ENCODE measurements at regions not wholly inside any gene's neighbourhood (a gene's known extent, or its start where the extent isn't known, plus 50 kb on each side); places are given as distances from the start of the nearest gene placed in this dataset.

DNA sequence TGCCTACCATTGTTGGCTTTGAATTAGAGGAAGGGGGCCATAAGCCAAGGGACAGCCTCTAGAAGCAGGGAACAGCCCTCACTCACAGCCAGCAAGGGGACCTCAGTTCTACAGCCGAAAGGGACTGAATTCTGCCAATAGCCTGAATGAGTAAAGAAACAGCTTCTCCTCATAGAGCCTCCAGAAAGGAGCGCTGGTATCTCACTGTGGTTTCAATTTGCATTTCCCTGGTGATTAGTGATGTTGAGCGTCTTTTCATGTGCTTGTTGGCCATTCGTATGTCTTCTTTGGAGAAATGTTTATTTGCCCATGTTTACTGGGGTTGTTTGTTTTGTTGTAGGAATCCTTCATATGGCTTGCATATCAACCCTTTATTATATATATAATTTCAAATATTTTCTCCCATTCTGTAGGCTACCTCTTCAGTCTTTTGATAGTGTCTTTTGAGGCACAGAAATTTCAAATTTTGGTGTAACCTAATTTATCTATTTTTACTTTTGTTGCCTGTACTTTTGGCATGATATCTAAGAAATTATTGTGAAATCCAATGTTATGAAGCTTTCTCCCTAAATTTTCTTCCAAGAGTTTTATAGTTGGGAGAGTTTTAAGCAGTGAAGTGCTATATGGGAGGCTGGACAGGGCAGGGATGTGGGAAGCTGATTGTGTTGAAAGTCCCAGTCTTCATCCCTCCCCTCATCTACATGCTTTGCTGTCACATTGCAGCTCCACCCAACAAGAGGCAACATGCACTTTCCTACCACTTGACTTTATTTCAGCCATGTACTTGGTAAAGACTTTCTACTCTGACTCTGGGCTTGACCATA is 57.1 kb upstream of the GPCPD1 start:
- no peak for TF ChIP-seq ELF1 (IDR thresholded peaks at IDR 0.05)
- TF ChIP-seq FOXM1 (IDR thresholded peaks at IDR 0.05; ENCODE audit: low read depth) = no peak
- TF ChIP-seq TEAD4 (IDR thresholded peaks at IDR 0.05; ENCODE audit: borderline replicate concordance, insufficient read depth) = no peak
- TF ChIP-seq JUND (IDR thresholded peaks at IDR 0.05) = no peak
- ChIA-PET POLR2A (no interaction called here), CTCF (no interaction called here)
- H3K4me2 ChIP-seq = no peak overlapping the region
- no peaks in the 10 kb centered on the region for H3K79me2 ChIP-seq (ENCODE audit: insufficient read depth)
- no peak overlapping the region for H2AFZ ChIP-seq (ENCODE audit: low read depth)
- no peaks in the 10 kb centered on the region for H3F3A ChIP-seq (replicated peaks; ENCODE audit: insufficient read depth)
- H3K9ac ChIP-seq = no peak overlapping the region
- H3K9me3 ChIP-seq = no peaks in the 10 kb centered on the region
- no peaks in the 10 kb centered on the region for H4K20me1 ChIP-seq (ENCODE audit: insufficient read depth)
- H3K27me3 ChIP-seq (ENCODE audit: insufficient read depth) = no peaks in the 10 kb centered on the region; the same call in 1 of the 2 replicates
- 57% methylated on average over 3 of the region's 4 CpGs for WGBS (ENCODE audit: low lambda C conversion rate)
- H3K36me3 ChIP-seq (replicated peaks in 1 of 2; ENCODE audit: control insufficient read depth in 1 of 2, insufficient read depth in 2 of 2, low read length in 1 of 2) = no peaks in the 10 kb centered on the region
- H3K4me3 ChIP-seq (ENCODE audit: low read depth in 2 of 2, low read length in 1 of 2) = no peak overlapping the region
- no peaks in the 10 kb centered on the region for H3K9me2 ChIP-seq
- H3K27ac ChIP-seq (ENCODE audit: low read depth in 2 of 2, low read length in 1 of 2) = no peak overlapping the region
- DNase-seq = no peak
- H3K4me1 ChIP-seq (ENCODE audit: control insufficient read depth in 1 of 2, insufficient read depth in 2 of 2, low read depth in 1 of 2, low read length in 1 of 2) = no peaks in the 10 kb centered on the region

- WGBS (ENCODE audit: low lambda C conversion rate) = 55% methylated on average over 2 of the region's 2 CpGs
- POLR2A ChIA-PET = no interaction called here
- TF ChIP-seq TCF12 (IDR thresholded peaks at IDR 0.05) (no peak), REST (IDR thresholded peaks at IDR 0.05; ENCODE audit: low read depth, low read length) (no peak), GATA2 (CRISPR knock-in tag; IDR thresholded peaks at IDR 0.05) (no peak), ELF1 (IDR thresholded peaks at IDR 0.05) (no peak), RAD21 (IDR thresholded peaks at IDR 0.05; ENCODE audit: low read length) (no peak), TEAD4 (IDR thresholded peaks at IDR 0.05; ENCODE audit: borderline replicate concordance, insufficient read depth) (no peak), SIN3A (IDR thresholded peaks at IDR 0.05; ENCODE audit: borderline replicate concordance, low read depth, low read length) (no peak), YY1 (IDR thresholded peaks at IDR 0.05; ENCODE audit: low read depth) (no peak), EZH2phosphoT487 (IDR thresholded peaks at IDR 0.05; ENCODE audit: borderline replicate concordance, low read depth) (no peak), MXI1 (IDR thresholded peaks at IDR 0.05; ENCODE audit: low read depth, low read length) (no peak), MEF2A (IDR thresholded peaks at IDR 0.05; ENCODE audit: borderline replicate concordance, low read depth) (no peak), RCOR1 (IDR thresholded peaks at IDR 0.05; ENCODE audit: low read length) (no peak), NRF1 (IDR thresholded peaks at IDR 0.05; ENCODE audit: low read depth, low read length) (no peak), FOXJ3 (CRISPR knock-in tag; IDR thresholded peaks at IDR 0.05) (no peak), TAF1 (IDR thresholded peaks at IDR 0.05; ENCODE audit: borderline replicate concordance, low read depth, low read length) (no peak), CHD2 (IDR thresholded peaks at IDR 0.05; ENCODE audit: low read length, partially characterized antibody) (no peak)
- TF ChIP-seq, protein P1, sequence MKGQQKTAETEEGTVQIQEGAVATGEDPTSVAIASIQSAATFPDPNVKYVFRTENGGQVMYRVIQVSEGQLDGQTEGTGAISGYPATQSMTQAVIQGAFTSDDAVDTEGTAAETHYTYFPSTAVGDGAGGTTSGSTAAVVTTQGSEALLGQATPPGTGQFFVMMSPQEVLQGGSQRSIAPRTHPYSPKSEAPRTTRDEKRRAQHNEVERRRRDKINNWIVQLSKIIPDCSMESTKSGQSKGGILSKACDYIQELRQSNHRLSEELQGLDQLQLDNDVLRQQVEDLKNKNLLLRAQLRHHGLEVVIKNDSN (IDR thresholded peaks at IDR 0.05; ENCODE audit: borderline replicate concordance, low read depth) = no peak
- TF ChIP-seq, protein P2, sequence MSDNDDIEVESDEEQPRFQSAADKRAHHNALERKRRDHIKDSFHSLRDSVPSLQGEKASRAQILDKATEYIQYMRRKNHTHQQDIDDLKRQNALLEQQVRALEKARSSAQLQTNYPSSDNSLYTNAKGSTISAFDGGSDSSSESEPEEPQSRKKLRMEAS (IDR thresholded peaks at IDR 0.05; ENCODE audit: low read depth) = no peak
- TF ChIP-seq, protein P3, sequence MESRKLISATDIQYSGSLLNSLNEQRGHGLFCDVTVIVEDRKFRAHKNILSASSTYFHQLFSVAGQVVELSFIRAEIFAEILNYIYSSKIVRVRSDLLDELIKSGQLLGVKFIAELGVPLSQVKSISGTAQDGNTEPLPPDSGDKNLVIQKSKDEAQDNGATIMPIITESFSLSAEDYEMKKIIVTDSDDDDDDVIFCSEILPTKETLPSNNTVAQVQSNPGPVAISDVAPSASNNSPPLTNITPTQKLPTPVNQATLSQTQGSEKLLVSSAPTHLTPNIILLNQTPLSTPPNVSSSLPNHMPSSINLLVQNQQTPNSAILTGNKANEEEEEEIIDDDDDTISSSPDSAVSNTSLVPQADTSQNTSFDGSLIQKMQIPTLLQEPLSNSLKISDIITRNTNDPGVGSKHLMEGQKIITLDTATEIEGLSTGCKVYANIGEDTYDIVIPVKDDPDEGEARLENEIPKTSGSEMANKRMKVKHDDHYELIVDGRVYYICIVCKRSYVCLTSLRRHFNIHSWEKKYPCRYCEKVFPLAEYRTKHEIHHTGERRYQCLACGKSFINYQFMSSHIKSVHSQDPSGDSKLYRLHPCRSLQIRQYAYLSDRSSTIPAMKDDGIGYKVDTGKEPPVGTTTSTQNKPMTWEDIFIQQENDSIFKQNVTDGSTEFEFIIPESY (IDR thresholded peaks at IDR 0.05; ENCODE audit: borderline replicate concordance, low read depth) = no peak
Observed at GRCh38 chr20:5665417-5665816, 54.6 kb upstream of the GPCPD1 start.

More at GRCh38 chr20:5665417-5665816, 54.6 kb upstream of the GPCPD1 start:
- no peaks in the 10 kb centered on the region for H3F3A ChIP-seq (replicated peaks; ENCODE audit: insufficient read depth)
- CTCF ChIA-PET = no interaction called here
- H4K20me1 ChIP-seq (ENCODE audit: insufficient read depth) = no peaks in the 10 kb centered on the region
- H2AFZ ChIP-seq (ENCODE audit: low read depth) = no peak overlapping the region
- DNase-seq = no peak
- no peaks in the 10 kb centered on the region for H3K79me2 ChIP-seq (ENCODE audit: insufficient read depth)
- no peak overlapping the region for H3K4me2 ChIP-seq
- H3K4me1 ChIP-seq (ENCODE audit: control insufficient read depth in 1 of 2, insufficient read depth in 2 of 2, low read depth in 1 of 2, low read length in 1 of 2) = no peaks in the 10 kb centered on the region
- no peak overlapping the region for H3K4me3 ChIP-seq (ENCODE audit: low read depth in 2 of 2, low read length in 1 of 2)
- no peaks in the 10 kb centered on the region for H3K36me3 ChIP-seq (replicated peaks in 1 of 2; ENCODE audit: control insufficient read depth in 1 of 2, insufficient read depth in 2 of 2, low read length in 1 of 2)
- H3K9me3 ChIP-seq = no peaks in the 10 kb centered on the region
- no peak overlapping the region for H3K9ac ChIP-seq
- H3K27ac ChIP-seq (ENCODE audit: low read depth in 2 of 2, low read length in 1 of 2) = no peak overlapping the region
- H3K9me2 ChIP-seq = no peaks in the 10 kb centered on the region
- H3K27me3 ChIP-seq (ENCODE audit: insufficient read depth) = no peaks in the 10 kb centered on the region; the same call in 1 of the 2 replicates

All from SK-N-SH (cell line).